ENCODE measurements at regions not wholly inside any gene's neighbourhood (a gene's known extent, or its start where the extent isn't known, plus 50 kb on each side); places are given as distances from the start of the nearest gene placed in this dataset.

DNA sequence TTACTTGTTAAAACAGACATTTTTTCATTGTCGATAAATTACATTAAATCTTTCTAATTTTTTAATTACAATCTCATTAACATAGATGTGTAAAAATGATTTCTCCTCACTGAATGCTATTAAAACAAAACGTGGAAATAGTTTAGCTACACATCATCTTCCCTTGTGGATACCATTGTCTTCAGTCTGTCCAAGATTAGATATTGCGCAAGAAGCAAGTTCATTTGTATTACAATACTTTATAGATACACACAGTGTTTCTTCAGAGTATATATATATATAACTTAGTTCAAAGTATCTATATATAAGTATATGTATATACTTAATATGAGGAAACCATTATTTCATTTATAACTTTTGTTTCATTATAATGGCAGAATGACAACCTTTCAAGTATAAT, 883.3 kb upstream of the CNTN5 start:
- no peak overlapping the region for H3K27ac ChIP-seq
- no peaks in the 10 kb centered on the region for H3F3A ChIP-seq (ENCODE audit: insufficient read depth, low read depth)
- no peaks in the 10 kb centered on the region for H3K79me2 ChIP-seq (ENCODE audit: low read depth)
- CTCF ChIA-PET, result no interaction called here
- H3K4me2 ChIP-seq, result no peak overlapping the region
- no peaks in the 10 kb centered on the region for H4K20me1 ChIP-seq (ENCODE audit: insufficient read depth)
- H3K36me3 ChIP-seq (ENCODE audit: low read depth), result no peaks in the 10 kb centered on the region
- no peaks in the 10 kb centered on the region; the same call in 1 of the 2 replicates for H3K9me3 ChIP-seq (ENCODE audit: insufficient read depth, low read depth)
- TF ChIP-seq EZH2 (IDR thresholded peaks at IDR 0.05; ENCODE audit: low read depth), result no peak
- no peak for DNase-seq
- no peaks in the 10 kb centered on the region for H3K9me2 ChIP-seq (ENCODE audit: insufficient read depth)
- no peaks in the 10 kb centered on the region for H3K4me1 ChIP-seq (replicated peaks; ENCODE audit: insufficient read depth)
- H2AFZ ChIP-seq, result no peak overlapping the region
- POLR2A ChIA-PET (ENCODE audit: unreplicated experiment), result no interaction called here
- no TSS peak for BruUV-seq (replicated peaks)
- intact Hi-C loops (cut with micrococcal nuclease; ENCODE audit: unreplicated experiment), result no loop called here
- H3K27me3 ChIP-seq (ENCODE audit: insufficient read depth, low read depth), result no peaks in the 10 kb centered on the region
- no peak overlapping the region for H3K4me3 ChIP-seq

DNA sequence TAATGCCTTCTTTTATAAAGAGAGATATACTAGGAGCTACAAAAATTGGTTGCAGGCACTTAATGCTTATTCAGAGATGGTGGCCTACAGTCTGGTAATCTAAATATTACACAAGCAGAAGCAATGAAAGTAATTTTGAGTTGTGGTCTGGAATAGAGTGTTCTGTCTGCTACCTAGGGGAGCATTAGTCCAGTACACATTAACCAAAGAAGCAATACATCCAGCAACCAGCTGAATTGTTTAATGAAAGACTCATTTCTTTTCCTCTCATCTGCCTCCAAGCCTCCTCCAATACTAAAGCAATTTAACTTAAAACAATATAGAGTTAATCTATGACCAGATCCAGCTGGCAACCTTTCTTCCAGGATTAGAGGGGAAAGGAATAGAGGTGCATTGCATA, 877.1 kb upstream of the CNTN5 start:
- no peak for DNase-seq
- ChIA-PET POLR2A (ENCODE audit: unreplicated experiment) (no interaction called here), CTCF (no interaction called here)
- Histone ChIP-seq H3K4me1 (replicated peaks; ENCODE audit: insufficient read depth) (no peaks in the 10 kb centered on the region), H4K20me1 (ENCODE audit: insufficient read depth) (no peaks in the 10 kb centered on the region), H3K9me3 (ENCODE audit: insufficient read depth, low read depth) (no peaks in the 10 kb centered on the region), H2AFZ (no peak overlapping the region), H3K36me3 (ENCODE audit: low read depth) (no peaks in the 10 kb centered on the region), H3K27ac (no peak overlapping the region), H3F3A (ENCODE audit: insufficient read depth, low read depth) (no peaks in the 10 kb centered on the region), H3K27me3 (ENCODE audit: insufficient read depth, low read depth) (no peaks in the 10 kb centered on the region), H3K4me3 (no peak overlapping the region), H3K79me2 (ENCODE audit: low read depth) (no peaks in the 10 kb centered on the region), H3K4me2 (no peak overlapping the region), H3K9me2 (ENCODE audit: insufficient read depth) (no peaks in the 10 kb centered on the region)
- TF ChIP-seq, protein P1, sequence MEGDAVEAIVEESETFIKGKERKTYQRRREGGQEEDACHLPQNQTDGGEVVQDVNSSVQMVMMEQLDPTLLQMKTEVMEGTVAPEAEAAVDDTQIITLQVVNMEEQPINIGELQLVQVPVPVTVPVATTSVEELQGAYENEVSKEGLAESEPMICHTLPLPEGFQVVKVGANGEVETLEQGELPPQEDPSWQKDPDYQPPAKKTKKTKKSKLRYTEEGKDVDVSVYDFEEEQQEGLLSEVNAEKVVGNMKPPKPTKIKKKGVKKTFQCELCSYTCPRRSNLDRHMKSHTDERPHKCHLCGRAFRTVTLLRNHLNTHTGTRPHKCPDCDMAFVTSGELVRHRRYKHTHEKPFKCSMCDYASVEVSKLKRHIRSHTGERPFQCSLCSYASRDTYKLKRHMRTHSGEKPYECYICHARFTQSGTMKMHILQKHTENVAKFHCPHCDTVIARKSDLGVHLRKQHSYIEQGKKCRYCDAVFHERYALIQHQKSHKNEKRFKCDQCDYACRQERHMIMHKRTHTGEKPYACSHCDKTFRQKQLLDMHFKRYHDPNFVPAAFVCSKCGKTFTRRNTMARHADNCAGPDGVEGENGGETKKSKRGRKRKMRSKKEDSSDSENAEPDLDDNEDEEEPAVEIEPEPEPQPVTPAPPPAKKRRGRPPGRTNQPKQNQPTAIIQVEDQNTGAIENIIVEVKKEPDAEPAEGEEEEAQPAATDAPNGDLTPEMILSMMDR (conservative IDR thresholded peaks at IDR 0.05), result no peak
- intact Hi-C loops (cut with micrococcal nuclease; ENCODE audit: unreplicated experiment), result no loop called here
- no TSS peak for BruUV-seq (replicated peaks)

DNA sequence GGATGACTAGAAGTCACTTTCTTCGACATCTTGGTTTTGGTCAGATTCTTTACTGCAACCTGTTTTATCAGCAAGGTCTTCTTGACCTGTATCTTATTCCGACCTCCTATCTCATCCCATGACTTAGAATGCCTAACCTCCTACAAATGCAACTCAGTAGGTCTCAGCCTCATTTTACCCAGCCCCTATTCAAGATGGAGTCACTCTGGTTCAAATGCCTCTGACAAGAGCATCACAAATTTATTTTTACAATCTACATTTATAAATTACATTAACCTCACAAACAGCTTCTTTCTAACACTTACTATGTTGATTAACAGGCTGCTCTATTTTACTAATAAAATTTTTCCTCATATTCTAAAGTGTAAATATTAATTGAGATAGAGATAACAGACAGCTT, 867.0 kb upstream of the CNTN5 start:
- no peaks in the 10 kb centered on the region for H3K36me3 ChIP-seq (ENCODE audit: low read depth)
- no peaks in the 10 kb centered on the region for H3K27me3 ChIP-seq (ENCODE audit: insufficient read depth, low read depth)
- CTCF ChIA-PET, result interaction anchor here (0.6 kb wide), 1 partner anchor 818 kb away, joined by 3 read pairs; no protein-coding TSS in a partner anchor
- no peaks in the 10 kb centered on the region for H4K20me1 ChIP-seq (ENCODE audit: insufficient read depth)
- no peaks in the 10 kb centered on the region for H3K79me2 ChIP-seq (ENCODE audit: low read depth)
- H3K27ac ChIP-seq, result no peak overlapping the region
- no peaks in the 10 kb centered on the region for H3K4me1 ChIP-seq (replicated peaks; ENCODE audit: insufficient read depth)
- H3K9me3 ChIP-seq (ENCODE audit: insufficient read depth, low read depth), result no peaks in the 10 kb centered on the region
- no peaks in the 10 kb centered on the region for H3F3A ChIP-seq (ENCODE audit: insufficient read depth, low read depth)
- no peak overlapping the region for H3K4me3 ChIP-seq
- POLR2A ChIA-PET (ENCODE audit: unreplicated experiment), result no interaction called here
- no peak overlapping the region for H2AFZ ChIP-seq
- H3K4me2 ChIP-seq, result no peak overlapping the region
- H3K9me2 ChIP-seq (ENCODE audit: insufficient read depth), result no peaks in the 10 kb centered on the region
- no peak for TF ChIP-seq EZH2 (IDR thresholded peaks at IDR 0.05; ENCODE audit: low read depth)
- TF ChIP-seq, protein P1 (conservative IDR thresholded peaks at IDR 0.05), result no peak
- intact Hi-C loops (cut with micrococcal nuclease; ENCODE audit: unreplicated experiment), result no loop called here
- no TSS peak for BruUV-seq (replicated peaks)
- DNase-seq, result no peak

DNA sequence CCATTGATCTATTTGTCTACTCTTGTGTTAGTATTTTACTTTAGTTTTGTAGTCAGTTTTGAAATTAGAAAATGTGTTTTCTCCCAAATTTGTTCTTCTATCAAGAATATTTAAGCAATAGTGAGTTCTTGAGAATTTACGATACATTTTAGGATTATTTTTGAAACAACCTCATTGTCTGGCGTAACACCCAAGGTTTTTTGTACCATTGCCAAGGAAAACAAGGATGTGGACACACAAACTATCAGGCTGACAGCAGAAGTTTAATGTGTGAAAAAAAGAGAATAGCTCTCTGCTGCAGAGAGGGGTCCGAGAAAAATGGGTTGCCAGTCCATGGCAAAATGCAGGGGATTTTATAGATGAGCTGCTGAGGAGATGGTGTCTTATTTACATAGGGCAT, 865.1 kb upstream of the CNTN5 start:
- H3K4me2 ChIP-seq, result no peak overlapping the region
- DNase-seq, result no peak
- H3K9me3 ChIP-seq (ENCODE audit: insufficient read depth, low read depth), result no peaks in the 10 kb centered on the region
- H3K9me2 ChIP-seq (ENCODE audit: insufficient read depth), result no peaks in the 10 kb centered on the region
- H3K36me3 ChIP-seq (ENCODE audit: low read depth), result no peaks in the 10 kb centered on the region
- H3K27me3 ChIP-seq (ENCODE audit: insufficient read depth, low read depth), result no peaks in the 10 kb centered on the region
- TF ChIP-seq EZH2 (IDR thresholded peaks at IDR 0.05; ENCODE audit: low read depth), result no peak
- TF ChIP-seq, protein P1 (conservative IDR thresholded peaks at IDR 0.05), result no peak
- intact Hi-C loops (cut with micrococcal nuclease; ENCODE audit: unreplicated experiment), result no loop called here
- no peaks in the 10 kb centered on the region for H3F3A ChIP-seq (ENCODE audit: insufficient read depth, low read depth)
- BruUV-seq (replicated peaks), result no TSS peak
- H2AFZ ChIP-seq, result no peak overlapping the region
- H3K4me3 ChIP-seq, result no peak overlapping the region
- POLR2A ChIA-PET (ENCODE audit: unreplicated experiment), result no interaction called here
- no peaks in the 10 kb centered on the region for H3K79me2 ChIP-seq (ENCODE audit: low read depth)
- H3K27ac ChIP-seq, result no peak overlapping the region
- no peaks in the 10 kb centered on the region for H3K4me1 ChIP-seq (replicated peaks; ENCODE audit: insufficient read depth)
- CTCF ChIA-PET, result no interaction called here
- H4K20me1 ChIP-seq (ENCODE audit: insufficient read depth), result no peaks in the 10 kb centered on the region

Data from PC-9 (cell line).